Endothelial cell of umbilical vein (primary cell): ENCODE measurements at regions not wholly inside any gene's neighbourhood (a gene's known extent, or its start where the extent isn't known, plus 50 kb on each side); places are given as distances from the start of the nearest gene placed in this dataset.

ENCODE experiments used
- BruUV-seq: library from RNA; stranded (reverse); fragments of 400-500 nt; replicated peaks from 2 replicates; lab custom pipeline; 2021; lab: Mats Ljungman, UMichigan
- CTCF ChIA-PET: fragments of 300-600, 350-600 bp; sonication (Branson Sonifier 250); formaldehyde crosslinking; loops from one replicate; lab custom pipeline; 2021; ENCODE audit warnings: antibody characterized with exemption, inconsistent platforms; lab: Charles Lee
- POLR2A ChIA-PET: fragments of 300-600, 350-600 bp; sonication (Branson Sonifier 250); formaldehyde crosslinking; loops from one replicate; lab custom pipeline; 2021; ENCODE audit warnings: antibody characterized with exemption, inconsistent platforms; lab: Charles Lee
- DNase-seq: peaks from one replicate; pipeline ENCODE4 v3.0.0-alpha.2; 2011; ENCODE audit warnings: low read depth, low spot score
- FAIRE-seq: peaks from 2 replicates; lab custom pipeline; 2011; peaks lifted over from hg19 to GRCh38; lab: Jason Lieb, UNC
- H2AFZ ChIP-seq: 2 replicates; pipeline ENCODE4 v1.6.0; 2012; ENCODE audit warnings: low read depth, low read length, control low read depth, inconsistent platforms
- H3K27ac ChIP-seq: 2 replicates; pipeline ENCODE4 v1.5.1; 2011; ENCODE audit warnings: low read depth, mild to moderate bottlenecking, control low read depth, low read length, moderate library complexity; ENCODE audit not compliant: insufficient read depth
- H3K27me3 ChIP-seq, 2 experiments: 2 replicates each; pipeline versions ENCODE4 v1.6.0 to v1.6.1; 2011; ENCODE audit warnings: low read length in 2 of 2, mixed read lengths in 1 of 2; ENCODE audit not compliant: control insufficient read depth in 2 of 2, insufficient read depth in 2 of 2
- H3K36me3 ChIP-seq, 2 experiments: 2 replicates in 1 of 2; 3 replicates in 1 of 2; pipeline ENCODE4 v1.5.1; 2011; ENCODE audit warnings: low read length in 2 of 2, mild to moderate bottlenecking in 1 of 2, moderate library complexity in 1 of 2; ENCODE audit not compliant: control insufficient read depth in 2 of 2, insufficient read depth in 2 of 2; ENCODE audit errors: extremely low read depth in 1 of 2
- H3K4me1 ChIP-seq: 3 replicates; pipeline ENCODE4 v1.5.1; 2011; ENCODE audit warnings: mild to moderate bottlenecking, low read length; ENCODE audit not compliant: control insufficient read depth, insufficient read depth; ENCODE audit errors: extremely low read depth
- H3K4me2 ChIP-seq: 2 replicates; pipeline ENCODE4 v1.6.1; 2011; ENCODE audit warnings: low read length, control low read depth, mixed read lengths; ENCODE audit not compliant: insufficient read depth
- H3K4me3 ChIP-seq, 3 experiments: fragments of 200-600 bp in 1 of 3; sonication (generic), shearing (Covaris generic) in 1 of 3; replicated peaks in 1 of 3; 2 replicates each; pipeline ENCODE4 v1.5.1; 2011 to 2016; ENCODE audit warnings: control low read depth in 3 of 3, low read length in 3 of 3, mild to moderate bottlenecking in 2 of 3, inconsistent platforms in 1 of 3, low read depth in 1 of 3, moderate library complexity in 1 of 3; ENCODE audit not compliant: insufficient read depth in 1 of 3
- H3K79me2 ChIP-seq: 2 replicates; pipeline ENCODE4 v1.6.0; 2012; ENCODE audit warnings: low read length, inconsistent platforms; ENCODE audit not compliant: control insufficient read depth, insufficient read depth
- H3K9ac ChIP-seq: replicated peaks from 2 replicates; pipeline ENCODE3; 2011; ENCODE audit warnings: low read length, control low read depth; ENCODE audit not compliant: insufficient read depth; ENCODE audit errors: extremely low read depth
- H3K9me1 ChIP-seq: replicated peaks from 3 replicates; pipeline ENCODE4 v1.6.0; 2011; ENCODE audit warnings: mild to moderate bottlenecking, low read length; ENCODE audit not compliant: control insufficient read depth, insufficient read depth; ENCODE audit errors: extremely low read depth
- H3K9me3 ChIP-seq: replicated peaks from 2 replicates; pipeline ENCODE4 v1.5.1; 2012; ENCODE audit warnings: low read length, inconsistent platforms; ENCODE audit not compliant: control insufficient read depth, insufficient read depth
- H4K20me1 ChIP-seq: replicated peaks from 2 replicates; pipeline ENCODE3; 2011; ENCODE audit warnings: mild to moderate bottlenecking, low read length; ENCODE audit not compliant: control insufficient read depth, insufficient read depth; ENCODE audit errors: extremely low read depth
- EZH2 ChIP-seq: IDR thresholded peaks from 2 replicates; pipeline ENCODE4 v1.6.1; 2012; ENCODE audit warnings: borderline replicate concordance, low read depth, mild to moderate bottlenecking, moderate library complexity, low read length, inconsistent platforms; ENCODE audit not compliant: severe bottlenecking
- FOS ChIP-seq: IDR thresholded peaks from 2 replicates; pipeline ENCODE4 v1.6.1; 2011; ENCODE audit warnings: mild to moderate bottlenecking, low read length, moderate library complexity, borderline replicate concordance; ENCODE audit not compliant: insufficient read depth
- GATA2 ChIP-seq: IDR thresholded peaks from 2 replicates; pipeline ENCODE4 v1.7.0; 2011; ENCODE audit warnings: low read depth, mild to moderate bottlenecking, moderate library complexity, mixed read lengths, low read length; ENCODE audit not compliant: insufficient read length, insufficient read depth
- JUN ChIP-seq: IDR thresholded peaks from 2 replicates; pipeline ENCODE4 v1.6.1; 2011; ENCODE audit warnings: borderline replicate concordance, low read depth; ENCODE audit not compliant: insufficient read length, insufficient read depth
- MAX ChIP-seq: IDR thresholded peaks from 2 replicates; pipeline ENCODE4 v1.6.1; 2011; ENCODE audit not compliant: insufficient read depth, insufficient read length
- MYC ChIP-seq: IDR thresholded peaks from one replicate; pipeline ENCODE4 v1.6.1; 2011; ENCODE audit warnings: mild to moderate bottlenecking, low read depth, low read length
- POLR2A ChIP-seq: IDR thresholded peaks from 2 replicates; pipeline ENCODE4 v1.6.1; 2012; ENCODE audit warnings: low read depth, mild to moderate bottlenecking, control low read depth, low read length
- POLR2AphosphoS5 ChIP-seq: IDR thresholded peaks from 2 replicates; pipeline ENCODE4 v1.6.1; 2012; ENCODE audit warnings: low read depth, mild to moderate bottlenecking, control low read depth, low read length, moderate library complexity; ENCODE audit not compliant: insufficient read depth
- dilution Hi-C: fragments of 300-500 bp; cut with MboI; formaldehyde crosslinking; loops from one replicate; pipeline ENCODE4 v1.15.0; 2019; ENCODE audit warnings: low sequenced_read_pairs; ENCODE audit not compliant: extremely low pct_ligation_motif_present
- intact Hi-C: fragments of 100-400 bp; cut with micrococcal nuclease; formaldehyde crosslinking; loops from one replicate; pipeline ENCODE4 v1.10.0; 2022
- TF ChIP-seq, protein P1 (sequence below), 2 donors: IDR thresholded peaks; 1 replicate in 1 of 2; 2 replicates in 1 of 2; pipeline ENCODE4 v1.5.1; 2011; ENCODE audit warnings: low read length in 2 of 2, mild to moderate bottlenecking in 2 of 2, moderate library complexity in 2 of 2, control low read depth in 1 of 2, inconsistent platforms in 1 of 2, low read depth in 1 of 2; ENCODE audit not compliant: insufficient read depth in 1 of 2; ENCODE audit errors: extremely low read depth in 1 of 2

GRCh38 chr13:73388586-73388985, 329.8 kb downstream of the KLF5 start:
- CTCF ChIA-PET = no interaction called here
- Histone ChIP-seq H3K79me2 (no peaks in the 10 kb centered on the region), H3K9me1 (no peaks in the 10 kb centered on the region), H4K20me1 (no peaks in the 10 kb centered on the region), H3K36me3 (no peaks in the 10 kb centered on the region), H3K4me2 (no peak overlapping the region), H3K4me3 (no peak overlapping the region), H3K27me3 (no peaks in the 10 kb centered on the region), H3K9ac (no peak overlapping the region), H3K4me1 (no peaks in the 10 kb centered on the region), H2AFZ (no peak overlapping the region), H3K27ac (no peak overlapping the region), H3K9me3 (no peaks in the 10 kb centered on the region)
- no peak for DNase-seq
- POLR2A ChIA-PET = no interaction called here
- intact Hi-C loops (no loop called here), dilution Hi-C loops (no loop called here)
- BruUV-seq = no TSS peak
- FAIRE-seq = no peak
- TF ChIP-seq MYC (no peak), MAX (no peak), EZH2 (no peak), GATA2 (no peak), POLR2A (no peak), JUN (no peak), POLR2AphosphoS5 (no peak), FOS (no peak)
- TF ChIP-seq, protein P1, sequence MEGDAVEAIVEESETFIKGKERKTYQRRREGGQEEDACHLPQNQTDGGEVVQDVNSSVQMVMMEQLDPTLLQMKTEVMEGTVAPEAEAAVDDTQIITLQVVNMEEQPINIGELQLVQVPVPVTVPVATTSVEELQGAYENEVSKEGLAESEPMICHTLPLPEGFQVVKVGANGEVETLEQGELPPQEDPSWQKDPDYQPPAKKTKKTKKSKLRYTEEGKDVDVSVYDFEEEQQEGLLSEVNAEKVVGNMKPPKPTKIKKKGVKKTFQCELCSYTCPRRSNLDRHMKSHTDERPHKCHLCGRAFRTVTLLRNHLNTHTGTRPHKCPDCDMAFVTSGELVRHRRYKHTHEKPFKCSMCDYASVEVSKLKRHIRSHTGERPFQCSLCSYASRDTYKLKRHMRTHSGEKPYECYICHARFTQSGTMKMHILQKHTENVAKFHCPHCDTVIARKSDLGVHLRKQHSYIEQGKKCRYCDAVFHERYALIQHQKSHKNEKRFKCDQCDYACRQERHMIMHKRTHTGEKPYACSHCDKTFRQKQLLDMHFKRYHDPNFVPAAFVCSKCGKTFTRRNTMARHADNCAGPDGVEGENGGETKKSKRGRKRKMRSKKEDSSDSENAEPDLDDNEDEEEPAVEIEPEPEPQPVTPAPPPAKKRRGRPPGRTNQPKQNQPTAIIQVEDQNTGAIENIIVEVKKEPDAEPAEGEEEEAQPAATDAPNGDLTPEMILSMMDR (IDR thresholded peaks at IDR 0.05; ENCODE audit: extremely low read depth in 1 of 2, insufficient read depth in 1 of 2, low read depth in 1 of 2, low read length in 2 of 2) = no peak
